ENCODE measurements at regions not wholly inside any gene's neighbourhood (a gene's known extent, or its start where the extent isn't known, plus 50 kb on each side); places are given as distances from the start of the nearest gene placed in this dataset.

DNA sequence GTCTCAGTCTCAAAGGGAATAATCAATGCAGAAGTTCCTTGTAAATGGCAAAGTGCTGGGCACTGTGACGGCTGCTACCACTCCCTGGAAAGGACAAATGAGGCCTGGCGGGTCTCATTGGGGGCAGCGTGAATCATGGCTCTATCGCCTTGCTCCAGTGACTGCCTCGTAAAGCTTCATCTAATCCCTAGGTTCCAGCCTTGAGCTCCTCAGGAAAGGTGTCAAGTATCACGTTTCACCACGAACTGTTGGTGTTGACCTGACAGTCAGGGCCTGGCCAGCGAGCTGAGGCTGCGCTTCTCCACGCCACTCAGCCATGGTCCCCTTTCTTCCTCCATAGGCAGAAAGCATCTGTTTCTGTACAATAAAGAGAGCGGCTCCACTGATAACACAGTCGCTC lies 126.7 kb upstream of the ZNF32 start:
- Histone ChIP-seq H3K9me3 (ENCODE audit: control insufficient read depth, insufficient read depth, low read length) (no peaks in the 10 kb centered on the region), H3K9ac (ENCODE audit: low read depth, low read length) (no peak overlapping the region), H3K4me3 (ENCODE audit: low read depth, low read length) (no peak overlapping the region), H3K4me1 (ENCODE audit: control insufficient read depth, insufficient read depth, low read length) (no peaks in the 10 kb centered on the region), H3K36me3 (ENCODE audit: control insufficient read depth, insufficient read depth, low read length) (no peaks in the 10 kb centered on the region), H3K27me3 (ENCODE audit: control insufficient read depth, insufficient read depth, low read length) (no peaks in the 10 kb centered on the region)

DNA sequence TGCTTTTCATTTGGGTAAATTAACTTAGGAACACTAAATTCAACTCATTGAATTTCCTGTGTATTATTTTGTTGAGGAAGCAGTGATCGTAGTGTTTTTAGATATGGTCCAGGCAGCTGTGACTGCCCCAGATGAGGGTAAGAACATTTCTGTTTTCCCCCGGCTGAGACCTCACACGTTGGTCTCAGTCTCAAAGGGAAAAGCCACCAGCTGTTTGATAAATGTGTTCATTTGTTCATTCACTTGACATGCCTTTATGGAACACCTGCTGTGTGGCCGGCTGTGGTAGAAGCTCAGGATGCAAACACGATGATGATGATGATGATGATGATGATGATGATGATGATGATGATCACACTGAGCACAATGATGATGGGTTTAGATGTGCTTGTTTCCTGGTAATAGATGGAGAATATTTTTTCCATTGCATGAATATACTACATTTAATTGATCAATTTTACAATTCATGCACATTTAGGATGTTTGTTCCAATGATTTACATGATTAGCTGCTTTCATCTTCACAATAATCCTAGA lies 125.6 kb upstream of the ZNF32 start:
- Histone ChIP-seq H3K4me1 (ENCODE audit: control insufficient read depth, insufficient read depth, low read length) (no peaks in the 10 kb centered on the region), H3K9ac (ENCODE audit: low read depth, low read length) (no peak overlapping the region), H3K9me3 (ENCODE audit: control insufficient read depth, insufficient read depth, low read length) (no peaks in the 10 kb centered on the region), H3K36me3 (ENCODE audit: control insufficient read depth, insufficient read depth, low read length) (no peaks in the 10 kb centered on the region), H3K4me3 (ENCODE audit: low read depth, low read length) (no peak overlapping the region), H3K27me3 (ENCODE audit: control insufficient read depth, insufficient read depth, low read length) (no peaks in the 10 kb centered on the region)

- Histone ChIP-seq H3K4me3 (ENCODE audit: low read depth, low read length) (no peak overlapping the region), H3K36me3 (ENCODE audit: control insufficient read depth, insufficient read depth, low read length) (no peaks in the 10 kb centered on the region), H3K27me3 (ENCODE audit: control insufficient read depth, insufficient read depth, low read length) (no peaks in the 10 kb centered on the region), H3K9ac (ENCODE audit: low read depth, low read length) (no peak overlapping the region), H3K9me3 (ENCODE audit: control insufficient read depth, insufficient read depth, low read length) (no peaks in the 10 kb centered on the region), H3K4me1 (ENCODE audit: control insufficient read depth, insufficient read depth, low read length) (no peaks in the 10 kb centered on the region)
Observed at GRCh38 chr10:43773736-43774135, 125.1 kb upstream of the ZNF32 start.

DNA sequence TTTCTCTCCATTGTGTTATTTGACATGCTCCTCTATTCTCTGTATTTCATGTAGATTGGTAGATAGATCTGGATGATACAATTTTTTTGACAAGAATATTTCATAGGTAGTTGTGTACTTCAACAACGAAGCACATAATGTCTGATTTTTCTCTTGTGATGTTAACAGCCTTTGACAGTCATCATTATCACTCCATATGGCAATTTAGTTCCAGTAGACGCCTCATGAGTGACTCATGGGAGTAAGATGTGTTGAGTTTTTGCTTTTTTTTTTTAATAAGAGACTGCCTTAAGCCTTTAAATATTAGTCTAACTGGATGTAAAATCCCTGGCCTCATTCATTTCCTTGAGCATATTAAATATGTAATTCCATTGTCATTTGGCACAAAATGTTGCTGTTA lies 123.5 kb upstream of the ZNF32 start:
- no peak overlapping the region for H3K4me3 ChIP-seq (ENCODE audit: low read depth, low read length)
- no peaks in the 10 kb centered on the region for H3K27me3 ChIP-seq (ENCODE audit: control insufficient read depth, insufficient read depth, low read length)
- no peaks in the 10 kb centered on the region for H3K36me3 ChIP-seq (ENCODE audit: control insufficient read depth, insufficient read depth, low read length)
- no peaks in the 10 kb centered on the region for H3K9me3 ChIP-seq (ENCODE audit: control insufficient read depth, insufficient read depth, low read length)
- H3K4me1 ChIP-seq (ENCODE audit: control insufficient read depth, insufficient read depth, low read length), result no peaks in the 10 kb centered on the region
- H3K9ac ChIP-seq (ENCODE audit: low read depth, low read length), result no peak overlapping the region

DNA sequence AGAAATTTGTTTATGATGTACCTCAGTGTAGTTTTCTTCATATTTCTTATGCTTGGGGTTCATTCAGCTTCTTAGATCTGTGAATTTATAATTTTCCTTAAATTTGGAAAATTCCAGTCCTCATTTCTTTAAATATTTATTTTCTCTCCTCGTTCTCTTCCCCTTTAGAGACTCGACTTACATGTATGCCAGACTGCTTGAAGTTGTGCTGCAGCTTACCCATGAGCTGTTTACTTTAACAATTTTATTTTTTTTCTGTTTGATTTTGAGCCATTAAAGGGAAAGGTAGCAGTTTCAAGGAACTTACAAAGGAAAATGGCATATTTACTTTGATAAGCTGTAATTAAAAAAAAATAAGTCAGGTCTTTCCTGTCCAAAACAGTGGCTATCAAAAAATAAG lies 123.0 kb upstream of the ZNF32 start:
- no peaks in the 10 kb centered on the region for H3K27me3 ChIP-seq (ENCODE audit: control insufficient read depth, insufficient read depth, low read length)
- no peaks in the 10 kb centered on the region for H3K36me3 ChIP-seq (ENCODE audit: control insufficient read depth, insufficient read depth, low read length)
- no peak overlapping the region for H3K4me3 ChIP-seq (ENCODE audit: low read depth, low read length)
- H3K9me3 ChIP-seq (ENCODE audit: control insufficient read depth, insufficient read depth, low read length), result no peaks in the 10 kb centered on the region
- no peaks in the 10 kb centered on the region for H3K4me1 ChIP-seq (ENCODE audit: control insufficient read depth, insufficient read depth, low read length)
- no peak overlapping the region for H3K9ac ChIP-seq (ENCODE audit: low read depth, low read length)

GRCh38 chr10:43765516-43765915 lies 116.8 kb upstream of the ZNF32 start:
- no peaks in the 10 kb centered on the region for H3K27me3 ChIP-seq (ENCODE audit: control insufficient read depth, insufficient read depth, low read length)
- H3K9me3 ChIP-seq (ENCODE audit: control insufficient read depth, insufficient read depth, low read length), result no peaks in the 10 kb centered on the region
- no peaks in the 10 kb centered on the region for H3K36me3 ChIP-seq (ENCODE audit: control insufficient read depth, insufficient read depth, low read length)
- H3K4me1 ChIP-seq (ENCODE audit: control insufficient read depth, insufficient read depth, low read length), result no peaks in the 10 kb centered on the region
- no peak overlapping the region for H3K4me3 ChIP-seq (ENCODE audit: low read depth, low read length)
- H3K9ac ChIP-seq (ENCODE audit: low read depth, low read length), result no peak overlapping the region

DNA sequence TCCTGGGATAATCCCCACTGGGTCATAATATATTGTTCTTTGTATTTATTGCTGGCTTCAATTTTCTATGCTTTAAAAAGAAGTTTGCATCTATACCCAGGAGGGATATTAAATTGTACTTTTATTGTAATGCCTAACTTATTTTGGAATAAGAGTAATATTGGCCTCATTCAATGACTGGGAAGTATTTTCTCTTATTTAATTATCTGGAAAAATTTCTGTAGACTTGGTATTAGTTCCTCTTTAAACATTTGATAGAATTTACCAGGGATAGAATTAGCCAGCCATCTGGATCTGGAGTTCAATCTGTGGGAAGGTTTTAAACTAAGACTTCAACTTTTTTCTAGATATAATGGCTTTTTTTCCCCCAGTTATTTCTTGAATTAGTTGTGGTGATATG lies 115.2 kb upstream of the ZNF32 start:
- Histone ChIP-seq H3K27me3 (ENCODE audit: control insufficient read depth, insufficient read depth, low read length) (no peaks in the 10 kb centered on the region), H3K9ac (ENCODE audit: low read depth, low read length) (no peak overlapping the region), H3K4me1 (ENCODE audit: control insufficient read depth, insufficient read depth, low read length) (no peaks in the 10 kb centered on the region), H3K36me3 (ENCODE audit: control insufficient read depth, insufficient read depth, low read length) (no peaks in the 10 kb centered on the region), H3K4me3 (ENCODE audit: low read depth, low read length) (no peak overlapping the region), H3K9me3 (ENCODE audit: control insufficient read depth, insufficient read depth, low read length) (no peaks in the 10 kb centered on the region)

DNA sequence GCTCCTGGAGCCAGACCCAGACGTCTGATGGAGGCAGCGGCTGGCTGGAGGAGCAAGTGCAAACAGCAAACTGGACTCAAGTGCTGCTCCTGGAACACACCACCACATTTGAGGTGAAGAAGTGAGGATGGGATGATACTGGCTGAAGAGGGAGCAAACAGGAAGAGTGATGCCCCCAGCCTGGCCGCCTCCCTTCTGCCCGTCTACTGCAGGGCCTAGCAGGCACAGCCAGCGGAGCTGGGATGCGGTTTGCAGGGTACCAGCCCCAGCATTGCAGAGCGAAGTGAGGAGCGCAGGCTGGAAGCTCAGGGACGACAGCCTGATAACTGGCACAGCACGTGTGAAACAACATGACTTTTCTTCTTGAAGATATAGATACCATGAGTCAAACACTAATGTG lies 111.8 kb upstream of the ZNF32 start:
- Histone ChIP-seq H3K9me3 (ENCODE audit: control insufficient read depth, insufficient read depth, low read length) (no peaks in the 10 kb centered on the region), H3K4me1 (ENCODE audit: control insufficient read depth, insufficient read depth, low read length) (peaks cover 4% of the 10 kb centered on the region), H3K36me3 (ENCODE audit: control insufficient read depth, insufficient read depth, low read length) (no peaks in the 10 kb centered on the region), H3K27me3 (ENCODE audit: control insufficient read depth, insufficient read depth, low read length) (peaks cover 5% of the 10 kb centered on the region), H3K4me3 (ENCODE audit: low read depth, low read length) (no peak overlapping the region), H3K9ac (ENCODE audit: low read depth, low read length) (no peak overlapping the region)

DNA sequence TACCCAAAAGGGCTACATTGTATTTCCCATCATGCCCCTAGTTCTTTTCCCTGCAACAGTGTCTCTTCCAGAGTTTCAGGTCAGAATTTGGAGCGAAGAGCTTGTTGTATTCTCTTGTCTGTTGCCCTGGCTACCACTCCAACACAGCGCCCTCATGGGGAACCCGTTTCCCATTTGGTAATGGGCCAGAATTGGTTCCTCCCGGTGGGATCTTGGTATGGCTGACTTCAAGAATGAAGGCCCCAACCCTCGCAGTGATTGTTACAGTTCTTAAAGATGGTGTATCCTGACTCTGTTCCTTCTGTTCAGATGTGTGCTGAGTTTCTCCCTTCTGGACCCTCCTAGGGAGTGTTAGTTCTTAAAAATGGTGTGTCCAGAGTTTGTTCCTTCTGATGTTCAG lies 110.5 kb upstream of the ZNF32 start:
- peaks cover 14% of the 10 kb centered on the region for H3K4me1 ChIP-seq (ENCODE audit: control insufficient read depth, insufficient read depth, low read length)
- no peaks in the 10 kb centered on the region for H3K9me3 ChIP-seq (ENCODE audit: control insufficient read depth, insufficient read depth, low read length)
- H3K4me3 ChIP-seq (ENCODE audit: low read depth, low read length), result no peak overlapping the region
- H3K9ac ChIP-seq (ENCODE audit: low read depth, low read length), result no peak overlapping the region
- peaks cover 9% of the 10 kb centered on the region for H3K27me3 ChIP-seq (ENCODE audit: control insufficient read depth, insufficient read depth, low read length)
- H3K36me3 ChIP-seq (ENCODE audit: control insufficient read depth, insufficient read depth, low read length), result no peaks in the 10 kb centered on the region

DNA sequence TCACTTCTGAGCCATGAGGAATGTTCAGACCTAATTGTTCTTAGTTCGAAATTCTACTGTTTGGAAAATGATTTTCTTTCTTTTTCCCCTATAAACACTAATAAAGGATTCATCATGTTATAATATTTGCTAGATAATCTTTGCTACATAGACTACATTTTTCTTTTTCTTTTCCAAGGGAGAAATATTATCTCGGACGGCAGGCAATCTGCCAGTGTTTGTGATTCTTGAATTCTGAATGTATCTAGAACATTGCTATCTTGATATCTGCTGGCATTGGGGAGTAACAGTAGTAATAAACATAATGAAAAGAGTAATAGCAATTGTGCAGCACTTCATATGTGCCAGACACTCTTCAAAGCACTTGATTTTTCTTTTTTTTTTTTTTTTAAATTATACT lies 107.7 kb upstream of the ZNF32 start:
- Histone ChIP-seq H3K4me1 (ENCODE audit: control insufficient read depth, insufficient read depth, low read length) (peaks cover 18% of the 10 kb centered on the region), H3K4me3 (ENCODE audit: low read depth, low read length) (no peak overlapping the region)

GRCh38 chr10:43754569-43755260 lies 106.0 kb upstream of the ZNF32 start:
- Histone ChIP-seq H3K9me3 (ENCODE audit: control insufficient read depth, insufficient read depth, low read length) (no peaks in the 10 kb centered on the region), H3K27me3 (ENCODE audit: control insufficient read depth, insufficient read depth, low read length) (peaks cover 9% of the 10 kb centered on the region), H3K9ac (ENCODE audit: low read depth, low read length) (no peak overlapping the region), H3K36me3 (ENCODE audit: control insufficient read depth, insufficient read depth, low read length) (no peaks in the 10 kb centered on the region), H3K4me3 (ENCODE audit: low read depth, low read length) (peak overlapping the region; percentile 16), H3K4me1 (ENCODE audit: control insufficient read depth, insufficient read depth, low read length) (peaks cover 18% of the 10 kb centered on the region)

More for the DNA sequence above, 107.7 kb upstream of the ZNF32 start:
- H3K36me3 ChIP-seq (ENCODE audit: control insufficient read depth, insufficient read depth, low read length), result no peaks in the 10 kb centered on the region
- H3K9ac ChIP-seq (ENCODE audit: low read depth, low read length), result no peak overlapping the region
- peaks cover 9% of the 10 kb centered on the region for H3K27me3 ChIP-seq (ENCODE audit: control insufficient read depth, insufficient read depth, low read length)
- H3K9me3 ChIP-seq (ENCODE audit: control insufficient read depth, insufficient read depth, low read length), result no peaks in the 10 kb centered on the region

GRCh38 chr10:43753397-43754061 lies 104.8 kb upstream of the ZNF32 start:
- no peak overlapping the region for H3K4me3 ChIP-seq (ENCODE audit: low read depth, low read length)
- no peaks in the 10 kb centered on the region for H3K9me3 ChIP-seq (ENCODE audit: control insufficient read depth, insufficient read depth, low read length)
- H3K27me3 ChIP-seq (ENCODE audit: control insufficient read depth, insufficient read depth, low read length), result peaks cover 9% of the 10 kb centered on the region
- no peaks in the 10 kb centered on the region for H3K36me3 ChIP-seq (ENCODE audit: control insufficient read depth, insufficient read depth, low read length)
- H3K9ac ChIP-seq (ENCODE audit: low read depth, low read length), result no peak overlapping the region
- peaks cover 18% of the 10 kb centered on the region for H3K4me1 ChIP-seq (ENCODE audit: control insufficient read depth, insufficient read depth, low read length)

Data from iPS-15b (cell line).